ENCODE measurements at regions not wholly inside any gene's neighbourhood (a gene's known extent, or its start where the extent isn't known, plus 50 kb on each side); places are given as distances from the start of the nearest gene placed in this dataset.

DNA sequence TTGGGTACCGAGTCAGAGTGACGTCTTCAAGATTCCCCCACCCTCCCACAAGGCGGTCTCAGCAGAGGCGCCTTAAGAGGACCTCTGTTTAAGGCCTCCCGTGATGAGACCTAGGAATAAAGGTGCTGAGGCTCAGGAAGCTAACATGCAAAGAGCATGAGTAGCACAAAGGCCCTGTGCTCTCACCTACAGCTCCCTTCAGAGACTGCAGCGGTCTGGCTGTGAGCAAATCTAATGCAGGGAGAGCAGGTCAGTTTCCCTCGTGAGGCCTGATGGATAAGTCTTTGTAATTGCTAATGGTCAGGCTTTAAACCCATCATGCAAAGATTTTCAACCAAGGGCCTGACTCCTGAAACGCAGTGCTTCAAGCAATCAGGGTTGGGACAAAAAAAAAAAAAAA is 909.3 kb upstream of the GHITM start:
- TF ChIP-seq, protein P1, sequence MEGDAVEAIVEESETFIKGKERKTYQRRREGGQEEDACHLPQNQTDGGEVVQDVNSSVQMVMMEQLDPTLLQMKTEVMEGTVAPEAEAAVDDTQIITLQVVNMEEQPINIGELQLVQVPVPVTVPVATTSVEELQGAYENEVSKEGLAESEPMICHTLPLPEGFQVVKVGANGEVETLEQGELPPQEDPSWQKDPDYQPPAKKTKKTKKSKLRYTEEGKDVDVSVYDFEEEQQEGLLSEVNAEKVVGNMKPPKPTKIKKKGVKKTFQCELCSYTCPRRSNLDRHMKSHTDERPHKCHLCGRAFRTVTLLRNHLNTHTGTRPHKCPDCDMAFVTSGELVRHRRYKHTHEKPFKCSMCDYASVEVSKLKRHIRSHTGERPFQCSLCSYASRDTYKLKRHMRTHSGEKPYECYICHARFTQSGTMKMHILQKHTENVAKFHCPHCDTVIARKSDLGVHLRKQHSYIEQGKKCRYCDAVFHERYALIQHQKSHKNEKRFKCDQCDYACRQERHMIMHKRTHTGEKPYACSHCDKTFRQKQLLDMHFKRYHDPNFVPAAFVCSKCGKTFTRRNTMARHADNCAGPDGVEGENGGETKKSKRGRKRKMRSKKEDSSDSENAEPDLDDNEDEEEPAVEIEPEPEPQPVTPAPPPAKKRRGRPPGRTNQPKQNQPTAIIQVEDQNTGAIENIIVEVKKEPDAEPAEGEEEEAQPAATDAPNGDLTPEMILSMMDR (IDR thresholded peaks at IDR 0.05; ENCODE audit: low read depth, low read length), result no peak
- DNase-seq (ENCODE audit: extremely low read depth, low read depth), result no peak

DNA sequence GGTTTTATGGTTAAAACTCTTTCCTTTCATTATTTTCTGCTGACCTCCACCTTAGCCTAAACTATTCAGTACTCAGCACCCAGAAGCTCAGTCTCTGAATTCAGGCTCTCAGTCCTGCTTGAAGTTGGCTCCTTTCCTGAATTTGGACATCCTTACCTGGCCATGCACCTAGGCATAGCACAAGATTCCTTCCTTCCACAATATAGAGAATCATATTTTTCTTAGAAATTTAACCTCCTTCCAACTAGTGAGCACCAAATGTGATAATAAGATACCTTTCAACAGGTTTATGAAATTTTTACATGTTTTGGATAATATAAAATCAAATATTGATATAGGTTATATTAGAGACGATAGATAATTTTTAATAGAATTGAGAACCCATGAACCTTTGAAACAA is 905.6 kb upstream of the GHITM start:
- no peak for DNase-seq (ENCODE audit: extremely low read depth, low read depth)
- TF ChIP-seq, protein P1 (IDR thresholded peaks at IDR 0.05; ENCODE audit: low read depth, low read length), result no peak

DNA sequence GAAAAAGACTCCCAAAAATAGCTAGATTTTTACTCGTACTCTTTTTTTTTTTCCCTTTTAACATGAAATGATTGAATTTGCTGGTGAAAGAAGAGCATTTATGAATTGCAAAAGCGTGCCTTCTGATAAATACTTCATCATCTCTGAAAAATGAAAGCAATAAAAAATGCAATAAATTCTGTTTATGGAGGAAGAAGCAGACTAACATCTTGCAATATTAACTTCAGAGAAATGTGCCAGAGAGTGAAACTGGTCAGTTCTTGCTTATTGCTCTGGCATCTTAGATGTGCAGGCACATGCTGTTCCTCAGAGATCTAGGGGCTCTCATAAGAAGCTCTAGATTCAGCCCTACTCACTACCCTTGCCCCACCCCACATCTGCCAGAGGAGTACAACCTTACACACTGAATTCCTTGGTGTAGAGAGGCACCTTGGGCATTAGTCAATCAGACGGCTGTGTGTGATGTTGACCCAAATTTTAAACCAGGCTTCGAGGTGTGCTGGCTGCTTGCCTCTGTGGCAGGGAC is 891.1 kb upstream of the GHITM start:
- DNase-seq (ENCODE audit: extremely low read depth, low read depth), result no peak
- TF ChIP-seq, protein P1 (IDR thresholded peaks at IDR 0.05; ENCODE audit: low read depth, low read length), result no peak

DNA sequence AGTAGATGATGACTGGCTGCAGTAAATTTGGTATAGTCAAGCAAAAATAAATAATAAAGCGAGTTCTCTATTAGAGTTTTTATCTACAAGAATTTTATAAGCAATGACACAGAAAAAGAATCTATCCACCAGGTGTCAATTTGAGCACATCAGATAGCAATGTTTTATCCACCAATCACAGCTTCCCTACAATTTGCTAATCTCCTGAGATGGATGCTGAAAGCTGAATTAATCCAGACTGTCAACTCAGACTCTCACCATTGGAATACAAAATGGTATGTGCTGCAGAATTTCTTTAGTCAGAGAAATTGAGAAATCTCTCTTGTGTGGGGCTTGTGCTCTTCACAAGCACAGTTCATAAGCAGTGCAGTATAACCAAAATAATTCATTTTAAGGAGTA is 888.9 kb upstream of the GHITM start:
- TF ChIP-seq, protein P1 (IDR thresholded peaks at IDR 0.05; ENCODE audit: low read depth, low read length), result no peak

DNA sequence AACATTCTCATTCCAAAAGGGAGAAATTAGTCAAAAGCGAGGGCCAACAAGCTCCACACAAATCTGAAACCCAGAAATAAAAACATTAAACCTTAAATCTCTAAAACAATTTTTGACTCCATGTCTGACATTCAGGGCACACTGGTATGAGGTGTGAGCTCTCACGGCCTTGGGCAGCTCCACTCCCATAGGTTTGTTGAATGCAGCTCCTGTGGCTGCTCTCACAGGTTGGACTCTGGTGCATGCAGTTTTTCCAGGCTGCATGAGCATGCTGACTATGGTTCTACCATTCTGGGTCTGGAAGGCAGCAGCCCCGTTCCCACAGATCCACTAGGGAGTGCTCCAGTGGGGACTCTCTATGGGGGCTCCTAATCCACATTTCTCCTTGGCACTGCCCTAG is 887.1 kb upstream of the GHITM start:
- TF ChIP-seq, protein P1 (IDR thresholded peaks at IDR 0.05; ENCODE audit: low read depth, low read length), result no peak
- no peak for DNase-seq (ENCODE audit: extremely low read depth, low read depth)

More for the DNA sequence above, 888.9 kb upstream of the GHITM start:
- DNase-seq (ENCODE audit: extremely low read depth, low read depth), result no peak

DNA sequence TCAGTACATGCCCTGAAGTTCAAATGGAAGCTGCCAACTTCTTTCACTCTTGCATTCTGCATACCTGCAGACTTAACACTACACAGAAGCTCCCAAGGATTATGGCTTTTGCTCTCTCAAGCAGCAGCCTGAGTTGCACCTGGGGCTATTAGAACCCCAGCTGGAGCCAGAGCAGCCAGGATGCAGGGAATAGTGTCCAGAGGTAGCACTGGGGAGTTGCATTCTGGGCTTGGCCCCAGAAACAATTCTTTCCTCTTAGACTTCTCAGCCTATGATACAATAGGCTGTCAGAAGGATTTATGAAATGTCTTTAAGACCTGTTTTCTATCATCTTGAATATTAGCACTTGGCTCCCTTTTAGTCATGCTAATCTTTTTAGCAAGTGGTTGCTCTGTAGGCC is 886.7 kb upstream of the GHITM start:
- TF ChIP-seq, protein P1 (IDR thresholded peaks at IDR 0.05; ENCODE audit: low read depth, low read length), result no peak
- no peak for DNase-seq (ENCODE audit: extremely low read depth, low read depth)

DNA sequence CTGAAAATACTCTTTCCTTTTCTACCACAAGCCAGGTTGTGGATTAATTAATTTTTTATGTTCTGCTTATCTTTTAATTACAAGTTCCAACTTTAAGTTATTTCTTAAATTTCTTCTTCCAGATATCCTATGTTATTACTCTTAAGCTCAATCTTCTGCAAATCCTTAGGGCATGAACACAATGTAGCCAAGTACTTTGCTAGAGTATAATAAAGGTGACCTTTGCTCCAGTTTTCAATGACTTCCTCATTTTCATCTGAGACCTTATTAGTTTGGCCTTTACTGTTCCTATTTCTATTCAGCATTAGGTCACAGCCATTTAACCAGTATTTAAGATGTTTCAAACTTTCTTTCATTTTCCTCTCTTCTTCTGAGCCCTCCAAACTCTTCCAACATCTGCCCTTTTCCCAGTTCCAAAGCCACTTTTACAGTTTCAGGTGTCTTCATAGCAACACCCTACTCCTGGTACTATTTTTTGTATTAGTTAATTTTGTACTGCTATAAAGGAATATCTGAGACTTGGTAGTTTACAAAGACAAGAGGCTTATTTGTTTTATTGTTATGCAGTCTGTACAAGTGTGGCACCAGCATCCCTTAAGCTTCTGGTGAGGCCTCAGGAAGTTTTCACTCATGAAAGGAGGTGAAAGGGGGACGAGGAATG is 886.2 kb upstream of the GHITM start:
- TF ChIP-seq, protein P1 (IDR thresholded peaks at IDR 0.05; ENCODE audit: low read depth, low read length), result no peak
- no peak for DNase-seq (ENCODE audit: extremely low read depth, low read depth)

Data from AG09319 (cell line).